ENCODE measurements at regions not wholly inside any gene's neighbourhood (a gene's known extent, or its start where the extent isn't known, plus 50 kb on each side); places are given as distances from the start of the nearest gene placed in this dataset.

GRCh38 chr5:108653201-108653600 lies 94.5 kb upstream of the FER start:
- no peak for TF ChIP-seq CTCF (IDR thresholded peaks at IDR 0.05)
- TF ChIP-seq POLR2A (IDR thresholded peaks at IDR 0.05), result no peak

Data from right lobe of liver (tissue), 4 donors.